GM21825 (cell line): ENCODE measurements at regions not wholly inside any gene's neighbourhood (a gene's known extent, or its start where the extent isn't known, plus 50 kb on each side); places are given as distances from the start of the nearest gene placed in this dataset.
"Not testable (repeated sequence)": the region's sequence is repeated elsewhere in the genome, so short reads cannot be mapped to it uniquely, and the experiment has no call there.

Source experiments
- ATAC-seq: cut with Tn5 transposase; IDR thresholded peaks from one replicate; pipeline ENCODE4 v1.9.1; 2021; ENCODE audit warnings: mild to moderate bottlenecking, moderate library complexity; ENCODE audit not compliant: unreplicated experiment

- ATAC-seq: no peak
Observed at GRCh38 chr4:26163425-26164362, 157.1 kb upstream of the RBPJ start.

DNA sequence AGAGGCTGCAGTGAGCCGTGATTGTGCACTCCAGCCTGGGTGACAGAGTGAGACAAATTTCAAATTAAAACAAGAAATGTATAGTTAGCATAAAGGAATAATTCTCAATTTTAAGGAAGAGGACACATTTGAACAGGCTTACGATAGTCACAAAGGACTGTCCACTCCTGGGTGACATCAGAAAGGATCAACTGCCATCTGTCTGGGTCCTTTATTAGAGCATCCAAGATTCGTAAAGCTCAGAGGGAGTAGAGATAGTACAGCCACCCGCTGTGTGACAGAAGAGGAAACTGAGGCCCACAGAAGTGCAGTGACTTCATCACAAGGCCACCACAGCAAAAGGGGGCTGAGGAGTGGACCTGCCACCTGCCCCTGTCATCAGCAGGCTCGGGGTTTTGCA, 149.3 kb upstream of the RBPJ start:
- ATAC-seq: no peak

- no peak for ATAC-seq
Observed at GRCh38 chr4:26171941-26172340, 148.9 kb upstream of the RBPJ start.

DNA sequence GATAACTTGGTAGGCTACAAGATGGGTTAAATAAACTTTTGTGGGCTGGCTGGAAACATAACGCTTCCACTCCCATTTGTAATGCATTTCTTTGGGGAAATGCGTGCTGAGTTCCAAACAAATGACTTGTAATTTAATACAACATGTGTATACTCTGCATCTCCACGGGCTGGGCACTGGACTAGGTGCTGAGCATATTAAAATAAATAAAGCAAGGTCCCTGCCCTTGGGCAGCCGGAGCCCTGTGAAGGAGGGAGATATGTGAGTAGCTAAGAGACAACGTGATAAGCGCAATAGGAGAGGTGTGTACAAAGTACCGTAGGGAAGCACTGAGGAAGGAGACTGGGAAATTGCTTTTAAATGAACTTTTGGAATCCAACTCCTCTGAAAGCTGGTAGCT, 147.2 kb upstream of the RBPJ start:
- no peak for ATAC-seq

GRCh38 chr4:26174027-26174426, 146.8 kb upstream of the RBPJ start:
- ATAC-seq: no peak

DNA sequence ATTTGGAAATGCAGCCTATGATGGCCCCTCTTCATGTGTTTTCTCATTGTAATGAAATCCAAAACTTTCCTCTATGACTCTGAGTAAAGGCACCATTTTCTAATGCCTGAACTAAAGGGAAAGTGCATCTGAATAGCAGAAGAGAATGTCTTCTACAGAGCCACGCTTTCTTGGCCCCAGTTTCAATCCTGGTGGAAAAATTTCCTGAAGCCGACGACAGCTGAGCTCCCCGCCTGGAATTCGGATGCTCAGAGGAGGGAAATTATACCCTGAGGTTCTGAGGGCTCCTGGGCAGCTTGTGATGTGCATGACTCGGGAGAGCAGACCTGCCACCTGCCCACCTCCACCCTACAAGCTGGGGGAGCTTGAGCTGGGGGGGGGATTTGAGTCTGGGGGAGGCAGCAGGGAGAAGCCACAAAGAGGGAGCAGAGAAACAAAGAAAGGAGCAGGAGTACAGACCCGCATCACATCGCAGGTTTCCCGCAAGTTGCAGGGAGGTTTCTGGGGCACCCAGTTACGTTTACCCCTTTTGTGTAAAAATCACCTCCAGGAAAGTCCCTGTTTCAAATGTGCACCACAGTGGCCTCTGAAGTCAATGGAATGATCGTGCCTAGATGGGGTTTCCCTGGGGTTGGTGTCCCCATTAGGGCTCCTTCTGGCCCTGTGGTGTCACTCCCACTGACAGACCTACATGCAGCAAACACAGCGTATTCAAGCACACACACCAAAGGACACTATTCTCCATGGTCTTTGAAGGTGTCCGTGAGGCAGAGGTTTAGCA, 145.6 kb upstream of the RBPJ start:
- no peak for ATAC-seq

DNA sequence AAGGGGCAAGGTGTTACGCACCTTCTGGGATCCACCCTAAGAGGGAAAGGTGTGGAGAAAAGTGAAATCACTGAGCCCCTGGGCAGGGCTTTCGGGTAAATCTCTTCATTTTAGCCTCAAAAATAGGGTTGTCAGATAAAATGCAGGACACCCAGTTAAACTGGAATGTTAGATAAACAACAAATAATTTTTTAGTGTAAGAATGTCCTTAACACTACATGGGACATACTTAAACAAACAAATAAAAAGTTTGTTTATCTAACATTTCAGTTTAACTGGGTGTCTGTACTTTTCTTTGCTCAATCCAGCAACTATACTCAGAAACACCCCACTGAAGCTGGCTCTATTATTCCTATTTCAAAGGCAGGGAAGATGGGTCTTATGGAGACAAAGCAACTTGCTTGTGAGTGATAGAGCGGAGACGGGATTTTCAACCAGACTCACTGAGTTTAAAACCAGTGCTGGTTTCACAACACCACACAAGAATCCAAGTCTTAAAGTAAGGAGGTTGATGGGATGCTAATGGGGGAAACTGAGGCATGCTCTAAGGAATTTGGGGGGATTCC, 144.8 kb upstream of the RBPJ start:
- ATAC-seq: no peak

DNA sequence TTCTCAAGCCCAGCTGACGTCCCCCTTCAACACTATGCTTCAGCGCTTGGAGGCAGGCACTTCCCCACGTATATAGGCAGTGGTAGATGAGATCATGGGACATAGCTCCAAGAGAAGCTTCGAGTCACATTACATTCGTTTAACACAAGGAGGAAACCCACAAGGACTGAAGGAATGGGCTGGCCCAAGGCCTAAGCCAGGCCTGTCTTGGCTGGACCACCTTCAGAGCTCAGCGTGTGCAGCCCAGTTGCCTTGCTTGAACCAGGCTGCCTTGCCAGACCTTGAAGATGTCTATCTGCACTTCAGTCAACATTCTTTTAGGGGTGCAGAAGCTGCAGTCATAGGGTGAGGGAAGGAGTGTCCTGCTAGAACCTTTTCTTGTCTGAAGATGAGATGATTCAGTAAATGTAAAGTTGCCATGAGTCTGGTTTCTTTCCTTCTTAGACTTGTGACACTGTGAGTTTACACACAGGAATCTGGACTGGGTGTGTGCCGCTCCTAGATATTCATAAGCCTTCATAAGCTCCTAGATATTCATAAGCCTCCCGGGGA, 144.1 kb upstream of the RBPJ start:
- ATAC-seq: no peak

DNA sequence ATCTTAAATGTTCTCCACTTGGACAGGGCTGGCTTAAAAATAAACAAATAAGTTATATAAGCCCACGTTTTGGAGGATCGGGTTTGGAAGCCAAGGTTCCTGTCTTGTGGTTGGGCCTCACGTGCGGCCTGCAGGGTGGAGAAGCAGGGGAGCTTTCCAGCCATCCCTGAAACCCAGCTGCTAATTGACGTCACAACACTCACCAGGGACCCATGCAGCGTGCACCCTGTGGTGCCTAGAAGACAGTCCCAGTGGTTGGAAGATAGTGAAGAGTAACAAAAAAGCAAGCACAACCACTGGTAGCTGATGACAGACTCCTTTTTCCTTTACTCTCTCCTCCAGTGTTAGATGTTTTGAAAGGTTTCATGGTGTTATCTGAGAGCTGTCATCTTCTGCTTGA, 142.0 kb upstream of the RBPJ start:
- peak; percentile 11 for ATAC-seq

- peak; percentile 55 for ATAC-seq
Observed at GRCh38 chr4:26179316-26179760, 141.5 kb upstream of the RBPJ start.

DNA sequence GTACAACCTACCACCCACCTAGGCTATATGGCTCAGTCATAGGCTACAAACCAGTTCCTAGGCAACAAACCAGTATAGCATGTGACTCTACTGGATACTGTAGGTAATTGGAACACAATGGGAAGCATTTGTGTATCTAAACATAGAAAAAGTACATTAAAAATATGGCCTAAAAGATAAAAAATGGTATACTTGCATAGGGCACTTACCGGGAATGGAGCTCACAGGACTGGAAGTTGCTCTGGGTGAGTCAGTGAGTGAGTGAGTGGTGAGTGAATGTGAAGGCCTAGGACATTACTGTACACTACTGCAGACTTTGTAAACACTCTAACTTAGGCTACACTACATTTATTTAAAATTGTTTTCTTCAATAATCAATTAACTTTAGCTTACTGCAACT, 139.2 kb upstream of the RBPJ start:
- ATAC-seq: no peak

GRCh38 chr4:26183017-26183416, 137.8 kb upstream of the RBPJ start:
- no peak for ATAC-seq

- no peak for ATAC-seq
Observed at GRCh38 chr4:26185436-26185835, 135.4 kb upstream of the RBPJ start.

DNA sequence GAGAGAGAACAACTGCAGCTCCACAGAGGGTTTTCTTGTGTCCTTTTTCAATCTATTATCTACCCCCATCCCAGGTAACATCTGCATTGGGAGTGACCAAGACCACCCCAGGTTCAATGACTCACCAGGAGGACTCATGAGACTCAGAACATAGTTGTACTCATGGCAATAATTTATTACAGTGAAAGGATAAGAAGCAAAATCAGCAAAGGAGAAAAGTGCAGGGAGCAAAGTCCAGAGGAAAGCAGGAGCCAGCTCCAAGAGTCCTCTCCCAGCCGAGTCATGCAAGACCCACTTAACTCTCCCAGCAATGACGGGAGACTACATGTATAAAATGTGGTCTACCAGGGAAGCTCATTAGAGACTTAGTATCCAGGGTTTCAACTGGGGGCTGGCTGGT, 129.5 kb upstream of the RBPJ start:
- no peak for ATAC-seq

- ATAC-seq: peak; percentile 33
Observed at GRCh38 chr4:26192899-26193869, 127.6 kb upstream of the RBPJ start.

DNA sequence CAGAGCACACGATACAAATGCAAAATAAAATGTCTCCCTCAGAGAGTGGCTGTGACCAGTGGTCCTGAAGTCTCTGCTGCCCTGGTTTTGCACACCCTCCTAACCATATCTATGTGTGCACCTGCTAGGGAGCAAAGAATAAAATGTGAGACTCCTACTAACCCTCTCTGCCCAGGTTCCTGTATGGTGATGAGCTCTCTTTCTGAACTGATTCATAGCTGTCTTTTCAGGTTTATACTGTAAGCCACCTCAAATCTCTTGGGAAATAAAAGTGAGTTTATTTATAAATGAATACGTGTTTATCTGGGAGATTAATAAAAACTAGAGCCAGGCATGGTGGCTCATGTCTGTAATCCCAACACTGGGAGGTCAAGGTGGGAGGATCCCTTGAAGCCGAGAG, 126.0 kb upstream of the RBPJ start:
- ATAC-seq: peak; percentile 29

DNA sequence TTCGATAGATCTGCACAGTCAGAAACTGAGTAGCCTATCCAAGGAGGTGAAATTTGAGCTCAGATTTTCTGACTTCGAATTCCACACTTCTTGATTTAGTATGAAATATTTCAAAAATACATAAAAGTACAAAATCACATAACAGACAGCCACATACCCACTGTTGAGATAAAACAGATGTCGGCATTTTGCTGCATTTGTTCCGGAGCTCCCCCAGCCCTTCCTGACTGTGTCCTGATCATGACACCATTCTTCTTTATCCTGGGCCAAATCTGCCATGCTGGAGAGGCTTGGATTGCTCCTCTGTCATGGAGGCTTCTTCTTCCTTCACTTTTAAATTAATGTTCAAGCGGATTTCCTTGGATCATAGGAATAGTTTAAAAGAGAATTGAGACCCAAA, 124.2 kb upstream of the RBPJ start:
- ATAC-seq: no peak

- ATAC-seq: peak; percentile 80
Observed at GRCh38 chr4:26197018-26197779, 123.6 kb upstream of the RBPJ start.

- not testable (repeated sequence) for ATAC-seq
Observed at GRCh38 chr4:26198931-26199330, 121.9 kb upstream of the RBPJ start.
